ENCODE measurements at regions not wholly inside any gene's neighbourhood (a gene's known extent, or its start where the extent isn't known, plus 50 kb on each side); places are given as distances from the start of the nearest gene placed in this dataset.

- DNase-seq (ENCODE audit: low read depth in 4 of 6, low spot score in 6 of 6): peak in 5 of 6 donors; percentile 56 to 91 (median 60)
- Histone ChIP-seq H3K27ac (ENCODE audit: low read depth, low read length) (peak overlapping the region; percentile 65), H3K4me3 (ENCODE audit: low read depth, low read length) (no peak overlapping the region)
These were observed 330.6 kb downstream of the SPRY2 start for GRCh38 chr13:80010286-80010831.

GRCh38 chr13:80009760-80010159 lies 331.2 kb downstream of the SPRY2 start:
- peak overlapping the region; percentile 21 for H3K27ac ChIP-seq (ENCODE audit: low read depth, low read length)

More at GRCh38 chr13:80010286-80010831, 330.6 kb downstream of the SPRY2 start:
- H3K9me3 ChIP-seq (ENCODE audit: control insufficient read depth, insufficient read depth, low read length): no peaks in the 10 kb centered on the region
- H3K36me3 ChIP-seq (ENCODE audit: control insufficient read depth, insufficient read depth, low read length): no peaks in the 10 kb centered on the region
- 43% methylated on average over 6 of the region's 6 CpGs for WGBS (ENCODE audit: insufficient coverage)
- no peaks in the 10 kb centered on the region for H3K27me3 ChIP-seq (ENCODE audit: control insufficient read depth, insufficient read depth, low read length)
- H3K4me1 ChIP-seq (ENCODE audit: control insufficient read depth, insufficient read depth, low read length): peaks cover 12% of the 10 kb centered on the region

GRCh38 chr13:80006940-80007339 lies 334.0 kb downstream of the SPRY2 start:
- Histone ChIP-seq H3K36me3 (ENCODE audit: control insufficient read depth, insufficient read depth, low read length) (no peaks in the 10 kb centered on the region), H3K27ac (ENCODE audit: low read depth, low read length) (no peak overlapping the region), H3K27me3 (ENCODE audit: control insufficient read depth, insufficient read depth, low read length) (no peaks in the 10 kb centered on the region), H3K4me1 (ENCODE audit: control insufficient read depth, insufficient read depth, low read length) (peaks cover 6% of the 10 kb centered on the region), H3K9me3 (ENCODE audit: control insufficient read depth, insufficient read depth, low read length) (peaks cover 1% of the 10 kb centered on the region), H3K4me3 (ENCODE audit: low read depth, low read length) (no peak overlapping the region)
- no peak for DNase-seq (ENCODE audit: low read depth in 4 of 6, low spot score in 6 of 6)
- 57% methylated on average over 1 of the region's 4 CpGs for WGBS (ENCODE audit: insufficient coverage)

More at GRCh38 chr13:80009760-80010159, 331.2 kb downstream of the SPRY2 start:
- peaks cover 1% of the 10 kb centered on the region for H3K9me3 ChIP-seq (ENCODE audit: control insufficient read depth, insufficient read depth, low read length)
- DNase-seq (ENCODE audit: low read depth in 4 of 6, low spot score in 6 of 6): peak in 2 of 6 donors; percentile 41 to 63
- peaks cover 12% of the 10 kb centered on the region for H3K4me1 ChIP-seq (ENCODE audit: control insufficient read depth, insufficient read depth, low read length)
- H3K4me3 ChIP-seq (ENCODE audit: low read depth, low read length): no peak overlapping the region
- H3K36me3 ChIP-seq (ENCODE audit: control insufficient read depth, insufficient read depth, low read length): no peaks in the 10 kb centered on the region
- no peaks in the 10 kb centered on the region for H3K27me3 ChIP-seq (ENCODE audit: control insufficient read depth, insufficient read depth, low read length)

GRCh38 chr13:80001510-80001842 lies 339.4 kb downstream of the SPRY2 start:
- no peaks in the 10 kb centered on the region for H3K36me3 ChIP-seq (ENCODE audit: control insufficient read depth, insufficient read depth, low read length)
- H3K4me3 ChIP-seq (ENCODE audit: low read depth, low read length): no peak overlapping the region
- peaks cover 1% of the 10 kb centered on the region for H3K9me3 ChIP-seq (ENCODE audit: control insufficient read depth, insufficient read depth, low read length)
- no peak for DNase-seq (ENCODE audit: low read depth in 4 of 6, low spot score in 6 of 6)
- no peaks in the 10 kb centered on the region for H3K27me3 ChIP-seq (ENCODE audit: control insufficient read depth, insufficient read depth, low read length)
- H3K27ac ChIP-seq (ENCODE audit: low read depth, low read length): peak overlapping the region; percentile 42
- H3K4me1 ChIP-seq (ENCODE audit: control insufficient read depth, insufficient read depth, low read length): no peaks in the 10 kb centered on the region

- H3K27ac ChIP-seq (ENCODE audit: low read depth, low read length): peak overlapping the region; percentile 15
- H3K4me1 ChIP-seq (ENCODE audit: control insufficient read depth, insufficient read depth, low read length): no peaks in the 10 kb centered on the region
- H3K9me3 ChIP-seq (ENCODE audit: control insufficient read depth, insufficient read depth, low read length): peaks cover 1% of the 10 kb centered on the region
- H3K4me3 ChIP-seq (ENCODE audit: low read depth, low read length): no peak overlapping the region
- H3K36me3 ChIP-seq (ENCODE audit: control insufficient read depth, insufficient read depth, low read length): no peaks in the 10 kb centered on the region
- DNase-seq (ENCODE audit: low read depth in 4 of 6, low spot score in 6 of 6): peak in 1 of 6 donors; percentile 28
- no peaks in the 10 kb centered on the region for H3K27me3 ChIP-seq (ENCODE audit: control insufficient read depth, insufficient read depth, low read length)
- WGBS (ENCODE audit: insufficient coverage): 70% methylated on average over 2 of the region's 4 CpGs
These were observed 340.0 kb downstream of the SPRY2 start for GRCh38 chr13:80000684-80001509.

GRCh38 chr13:79999601-80000000 lies 341.3 kb downstream of the SPRY2 start:
- no peak for DNase-seq (ENCODE audit: low read depth in 4 of 6, low spot score in 6 of 6)
- Histone ChIP-seq H3K27me3 (ENCODE audit: control insufficient read depth, insufficient read depth, low read length) (no peaks in the 10 kb centered on the region), H3K4me1 (ENCODE audit: control insufficient read depth, insufficient read depth, low read length) (no peaks in the 10 kb centered on the region), H3K27ac (ENCODE audit: low read depth, low read length) (no peak overlapping the region), H3K36me3 (ENCODE audit: control insufficient read depth, insufficient read depth, low read length) (no peaks in the 10 kb centered on the region), H3K4me3 (ENCODE audit: low read depth, low read length) (no peak overlapping the region), H3K9me3 (ENCODE audit: control insufficient read depth, insufficient read depth, low read length) (no peaks in the 10 kb centered on the region)
- 88% methylated on average over 1 of the region's 1 CpG for WGBS (ENCODE audit: insufficient coverage)

GRCh38 chr13:79998381-79998880 lies 342.5 kb downstream of the SPRY2 start:
- no peaks in the 10 kb centered on the region for H3K27me3 ChIP-seq (ENCODE audit: control insufficient read depth, insufficient read depth, low read length)
- DNase-seq (ENCODE audit: low read depth in 4 of 6, low spot score in 6 of 6): peak in 1 of 6 donors; percentile 46
- H3K36me3 ChIP-seq (ENCODE audit: control insufficient read depth, insufficient read depth, low read length): no peaks in the 10 kb centered on the region
- H3K4me1 ChIP-seq (ENCODE audit: control insufficient read depth, insufficient read depth, low read length): no peaks in the 10 kb centered on the region
- 89% methylated on average over 1 of the region's 4 CpGs for WGBS (ENCODE audit: insufficient coverage)
- H3K27ac ChIP-seq (ENCODE audit: low read depth, low read length): no peak overlapping the region
- H3K9me3 ChIP-seq (ENCODE audit: control insufficient read depth, insufficient read depth, low read length): no peaks in the 10 kb centered on the region
- H3K4me3 ChIP-seq (ENCODE audit: low read depth, low read length): no peak overlapping the region

- Histone ChIP-seq H3K4me3 (ENCODE audit: low read depth, low read length) (no peak overlapping the region), H3K27me3 (ENCODE audit: control insufficient read depth, insufficient read depth, low read length) (no peaks in the 10 kb centered on the region), H3K36me3 (ENCODE audit: control insufficient read depth, insufficient read depth, low read length) (no peaks in the 10 kb centered on the region), H3K9me3 (ENCODE audit: control insufficient read depth, insufficient read depth, low read length) (no peaks in the 10 kb centered on the region), H3K27ac (ENCODE audit: low read depth, low read length) (no peak overlapping the region), H3K4me1 (ENCODE audit: control insufficient read depth, insufficient read depth, low read length) (no peaks in the 10 kb centered on the region)
- DNase-seq (ENCODE audit: low read depth in 4 of 6, low spot score in 6 of 6): peak in 1 of 6 donors; percentile 52
- 71% methylated on average over 1 of the region's 3 CpGs for WGBS (ENCODE audit: insufficient coverage)
These were observed 343.7 kb downstream of the SPRY2 start for GRCh38 chr13:79997244-79997643.

GRCh38 chr13:79995334-79995733 lies 345.6 kb downstream of the SPRY2 start:
- Histone ChIP-seq H3K36me3 (ENCODE audit: control insufficient read depth, insufficient read depth, low read length) (no peaks in the 10 kb centered on the region), H3K27ac (ENCODE audit: low read depth, low read length) (no peak overlapping the region), H3K9me3 (ENCODE audit: control insufficient read depth, insufficient read depth, low read length) (no peaks in the 10 kb centered on the region), H3K4me3 (ENCODE audit: low read depth, low read length) (no peak overlapping the region), H3K4me1 (ENCODE audit: control insufficient read depth, insufficient read depth, low read length) (no peaks in the 10 kb centered on the region), H3K27me3 (ENCODE audit: control insufficient read depth, insufficient read depth, low read length) (no peaks in the 10 kb centered on the region)
- no peak for DNase-seq (ENCODE audit: low read depth in 4 of 6, low spot score in 6 of 6)

GRCh38 chr13:79992111-79992510 lies 348.8 kb downstream of the SPRY2 start:
- no peaks in the 10 kb centered on the region for H3K4me1 ChIP-seq (ENCODE audit: control insufficient read depth, insufficient read depth, low read length)
- no peak overlapping the region for H3K4me3 ChIP-seq (ENCODE audit: low read depth, low read length)
- no CpG with 5 or more reads among the region's 1 CpG for WGBS (ENCODE audit: insufficient coverage)
- H3K36me3 ChIP-seq (ENCODE audit: control insufficient read depth, insufficient read depth, low read length): no peaks in the 10 kb centered on the region
- no peak overlapping the region for H3K27ac ChIP-seq (ENCODE audit: low read depth, low read length)
- DNase-seq (ENCODE audit: low read depth in 4 of 6, low spot score in 6 of 6): no peak
- no peaks in the 10 kb centered on the region for H3K27me3 ChIP-seq (ENCODE audit: control insufficient read depth, insufficient read depth, low read length)
- no peaks in the 10 kb centered on the region for H3K9me3 ChIP-seq (ENCODE audit: control insufficient read depth, insufficient read depth, low read length)
